Coronary artery (tissue), 2 donors: ENCODE measurements at regions not wholly inside any gene's neighbourhood (a gene's known extent, or its start where the extent isn't known, plus 50 kb on each side); places are given as distances from the start of the nearest gene placed in this dataset.
A peak's percentile ranks its signal among the peaks of the same experiment; 100 is the strongest.

ENCODE experiments used
- DNase-seq: peaks from one replicate; pipeline ENCODE4 v3.0.0-alpha.2; 2017; ENCODE audit warnings: low spot score
- H3K27ac ChIP-seq, 2 donors: fragments of 200-600 bp; sonication (generic); one replicate each; pipeline ENCODE4 v1.5.1; 2016 to 2019
- H3K4me3 ChIP-seq: fragments of 200-600 bp; sonication (generic); 2 replicates; pipeline ENCODE4 v1.5.1; 2016; ENCODE audit warnings: mild to moderate bottlenecking, moderate library complexity
- TF ChIP-seq, protein P1 (sequence below): fragments of 200-600 bp; sonication (generic); IDR thresholded peaks from one replicate; pipeline ENCODE4 v1.5.1; 2019; ENCODE audit warnings: antibody characterized with exemption

DNA sequence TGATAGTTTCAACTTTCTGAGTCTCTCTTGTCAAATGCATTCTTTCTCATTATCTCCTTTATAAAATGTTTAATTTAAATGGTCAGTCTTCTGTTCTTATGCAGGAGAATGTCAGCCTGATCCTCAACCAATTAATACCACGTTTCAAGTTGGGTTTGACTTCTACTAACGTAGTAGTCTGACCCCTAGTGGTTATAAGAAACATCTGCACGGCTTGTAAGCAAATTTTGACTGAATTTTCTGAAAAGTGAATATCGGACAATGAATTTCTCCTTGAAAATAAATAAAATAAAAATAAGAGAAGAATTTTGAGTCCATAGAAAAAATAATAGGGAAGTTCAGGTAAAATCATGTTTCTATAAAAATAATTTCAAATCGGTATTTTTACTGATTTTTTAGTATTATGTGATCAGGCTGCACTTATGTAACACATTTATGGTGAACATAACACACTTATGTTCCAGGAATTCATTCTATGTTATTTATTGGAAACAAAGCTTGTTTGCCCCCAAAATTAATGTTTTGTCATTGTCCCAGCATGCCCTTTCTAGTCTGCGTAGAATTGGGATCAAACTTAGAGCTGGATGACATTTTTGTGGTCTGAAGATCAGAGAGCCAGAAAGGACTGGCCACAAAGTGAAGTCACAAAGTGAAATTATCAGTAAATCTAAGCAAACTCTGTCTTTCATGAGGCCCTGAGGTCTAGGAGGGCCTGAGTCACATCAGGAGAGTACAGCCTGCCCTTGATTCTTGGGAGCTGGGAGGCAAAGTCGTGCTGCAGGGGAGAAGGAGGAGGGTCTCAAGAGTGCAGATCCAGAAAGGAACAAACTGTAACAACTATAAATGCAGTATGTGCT, 101.2 kb upstream of the STXBP6 start:
- Histone ChIP-seq H3K4me3 (no peak overlapping the region), H3K27ac (no peak overlapping the region)
- no peak for DNase-seq
- TF ChIP-seq, protein P1, sequence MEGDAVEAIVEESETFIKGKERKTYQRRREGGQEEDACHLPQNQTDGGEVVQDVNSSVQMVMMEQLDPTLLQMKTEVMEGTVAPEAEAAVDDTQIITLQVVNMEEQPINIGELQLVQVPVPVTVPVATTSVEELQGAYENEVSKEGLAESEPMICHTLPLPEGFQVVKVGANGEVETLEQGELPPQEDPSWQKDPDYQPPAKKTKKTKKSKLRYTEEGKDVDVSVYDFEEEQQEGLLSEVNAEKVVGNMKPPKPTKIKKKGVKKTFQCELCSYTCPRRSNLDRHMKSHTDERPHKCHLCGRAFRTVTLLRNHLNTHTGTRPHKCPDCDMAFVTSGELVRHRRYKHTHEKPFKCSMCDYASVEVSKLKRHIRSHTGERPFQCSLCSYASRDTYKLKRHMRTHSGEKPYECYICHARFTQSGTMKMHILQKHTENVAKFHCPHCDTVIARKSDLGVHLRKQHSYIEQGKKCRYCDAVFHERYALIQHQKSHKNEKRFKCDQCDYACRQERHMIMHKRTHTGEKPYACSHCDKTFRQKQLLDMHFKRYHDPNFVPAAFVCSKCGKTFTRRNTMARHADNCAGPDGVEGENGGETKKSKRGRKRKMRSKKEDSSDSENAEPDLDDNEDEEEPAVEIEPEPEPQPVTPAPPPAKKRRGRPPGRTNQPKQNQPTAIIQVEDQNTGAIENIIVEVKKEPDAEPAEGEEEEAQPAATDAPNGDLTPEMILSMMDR = peak; percentile 54

DNA sequence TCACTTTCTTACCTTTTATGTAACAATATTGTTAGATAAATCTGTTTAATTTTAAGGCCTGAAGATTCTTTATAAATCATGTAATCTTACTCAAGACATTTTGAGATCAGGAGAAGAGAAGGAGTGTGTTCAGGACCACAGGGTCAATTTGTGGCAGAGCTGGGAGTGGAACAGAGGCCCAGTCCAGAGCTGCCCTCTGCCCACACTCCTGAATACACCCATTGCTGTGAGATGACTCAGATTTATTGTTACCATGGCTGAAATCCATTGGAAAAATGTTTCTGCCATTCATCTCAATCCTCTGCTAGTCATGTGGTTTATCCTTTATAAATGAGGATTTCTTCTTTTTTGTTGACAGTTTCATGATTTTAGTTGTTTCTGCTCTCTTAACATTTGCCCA, 100.5 kb upstream of the STXBP6 start:
- no peak for DNase-seq
- TF ChIP-seq, protein P1 = no peak
- no peak overlapping the region for H3K27ac ChIP-seq
- H3K4me3 ChIP-seq = no peak overlapping the region

DNA sequence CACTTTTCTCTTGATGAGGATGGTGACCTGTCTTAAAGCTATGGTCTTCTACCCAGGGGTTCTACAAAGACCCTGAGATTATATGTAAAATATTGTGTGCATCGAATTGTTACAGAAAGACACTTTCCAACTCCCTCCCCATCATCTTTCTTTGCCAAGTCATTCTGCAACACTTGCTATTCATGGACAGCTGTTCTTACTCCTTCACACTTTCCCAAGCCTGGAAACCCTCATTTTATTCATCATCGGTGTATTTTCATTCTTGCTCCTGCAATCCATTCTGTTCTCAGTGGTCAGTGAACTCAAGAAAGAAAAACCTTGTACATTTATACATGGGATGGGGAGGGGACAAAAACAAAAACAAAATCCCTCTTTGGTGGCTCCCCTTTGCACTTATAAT, 90.5 kb upstream of the STXBP6 start:
- DNase-seq = no peak
- TF ChIP-seq, protein P1 = no peak
- Histone ChIP-seq H3K27ac (no peak overlapping the region), H3K4me3 (no peak overlapping the region)

DNA sequence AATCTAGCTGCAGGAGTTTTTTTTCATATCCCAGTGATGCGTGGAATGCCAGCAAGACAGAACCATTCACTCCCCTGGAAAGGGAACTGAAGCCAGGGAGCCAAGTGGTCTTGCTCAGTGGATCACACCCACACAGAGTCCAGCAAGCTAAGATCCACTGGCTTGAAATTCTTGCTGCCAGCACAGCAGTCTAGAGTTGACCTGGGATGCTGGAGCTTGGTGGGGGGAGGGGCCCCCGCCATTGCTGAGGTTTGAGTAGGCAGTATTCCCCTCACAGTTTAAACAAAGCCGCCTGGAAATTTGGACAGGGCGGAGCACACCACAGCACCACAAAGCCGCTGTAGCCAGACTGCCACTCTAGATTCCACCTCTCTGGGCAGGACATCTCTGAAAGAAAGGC, 86.9 kb upstream of the STXBP6 start:
- DNase-seq = no peak
- no peak overlapping the region for H3K27ac ChIP-seq
- TF ChIP-seq, protein P1 = no peak
- H3K4me3 ChIP-seq = no peak overlapping the region

DNA sequence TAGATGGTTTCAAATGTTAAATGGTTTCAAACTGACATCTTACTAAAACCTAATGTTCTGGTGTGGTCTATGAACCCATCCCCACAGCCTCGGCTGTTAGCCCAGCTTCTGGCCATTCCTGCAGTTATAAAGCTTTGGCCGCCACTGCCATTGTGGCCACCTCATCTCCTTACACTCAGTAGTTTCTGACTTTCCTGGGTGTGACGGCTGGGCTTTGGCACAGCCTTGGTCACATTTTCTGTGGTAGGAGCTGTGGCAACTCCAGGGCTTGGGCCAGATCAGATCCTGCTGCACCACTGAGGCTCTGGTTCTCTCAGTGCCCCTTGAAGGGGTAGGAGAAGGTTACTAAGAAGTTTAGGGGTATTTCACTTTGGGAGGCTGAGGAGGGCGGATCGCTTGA, 84.2 kb upstream of the STXBP6 start:
- no peak overlapping the region for H3K4me3 ChIP-seq
- no peak overlapping the region for H3K27ac ChIP-seq
- TF ChIP-seq, protein P1 = no peak
- DNase-seq = no peak

DNA sequence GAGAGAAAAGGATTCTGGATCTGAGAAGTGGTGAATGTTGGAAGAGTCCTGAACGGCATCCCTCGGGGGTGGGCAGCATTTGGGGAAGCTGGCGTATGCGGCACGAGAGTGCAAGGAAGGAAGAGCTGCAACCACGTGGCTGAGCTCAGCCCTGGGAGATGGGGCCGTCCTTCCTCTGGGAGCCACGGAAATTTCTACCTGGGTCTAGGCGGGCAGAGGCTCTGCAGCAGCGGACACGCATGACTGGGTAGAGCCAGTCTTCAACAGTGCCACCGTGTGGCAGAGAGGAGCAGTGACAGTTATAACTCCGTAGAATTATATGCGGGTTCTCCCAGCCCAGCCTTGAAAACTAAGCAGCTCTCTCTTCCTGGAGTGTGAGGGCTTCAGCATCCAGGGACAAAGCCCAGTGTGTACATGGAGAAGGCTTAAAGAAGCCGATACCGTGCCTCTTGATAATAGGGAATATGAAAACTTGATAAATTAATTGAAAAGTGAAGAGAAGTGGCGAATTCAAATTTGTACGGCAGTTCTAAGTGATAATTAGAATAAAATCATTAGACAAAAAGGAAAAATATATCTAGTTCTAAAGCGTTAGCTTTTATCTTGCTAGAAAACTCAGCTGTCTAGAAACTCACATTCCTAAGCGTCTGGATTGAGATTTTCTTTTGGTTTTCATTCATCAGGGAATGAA, 82.9 kb upstream of the STXBP6 start:
- TF ChIP-seq, protein P1 = peak; percentile 77

DNA sequence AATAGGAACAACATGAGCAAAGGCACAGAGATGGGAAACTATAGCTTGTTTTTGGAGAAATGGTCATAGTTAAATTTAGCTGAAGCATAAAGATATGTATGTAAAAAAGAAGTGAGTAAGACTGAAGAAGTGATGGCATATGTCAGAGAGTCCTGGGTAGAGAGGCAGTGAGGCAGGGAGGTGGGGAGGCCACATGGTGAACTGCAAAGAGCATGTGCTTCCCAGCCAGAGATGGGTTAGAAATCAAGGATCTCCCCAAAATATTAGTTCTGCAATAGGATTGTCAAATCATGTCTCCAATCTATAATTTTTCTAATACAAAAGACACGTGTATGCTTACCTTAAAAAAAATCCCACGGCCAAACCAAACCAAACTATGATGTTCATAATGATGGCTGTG, 82.1 kb upstream of the STXBP6 start:
- TF ChIP-seq, protein P1 = no peak
- no peak for DNase-seq
- H3K4me3 ChIP-seq = no peak overlapping the region

More for the DNA sequence above, 82.9 kb upstream of the STXBP6 start:
- no peak overlapping the region for H3K27ac ChIP-seq
- no peak overlapping the region for H3K4me3 ChIP-seq
- peak; percentile 75 for DNase-seq

More for the DNA sequence above, 82.1 kb upstream of the STXBP6 start:
- no peak overlapping the region for H3K27ac ChIP-seq
